ENCODE measurements at regions not wholly inside any gene's neighbourhood (a gene's known extent, or its start where the extent isn't known, plus 50 kb on each side); places are given as distances from the start of the nearest gene placed in this dataset.

GRCh38 chr5:9877488-9877887 lies 247.3 kb upstream of the TAS2R1 start:
- intact Hi-C loops (cut with DNase I), result no loop called here
- DNase-seq (ENCODE audit: low spot score), result no peak

GRCh38 chr5:9876451-9876850 lies 246.3 kb upstream of the TAS2R1 start:
- intact Hi-C loops (cut with DNase I), result no loop called here
- no peak for DNase-seq (ENCODE audit: low spot score)

- intact Hi-C loops (cut with DNase I), result no loop called here
- no peak for DNase-seq (ENCODE audit: low spot score)
Observed at GRCh38 chr5:9869616-9870288, 239.6 kb upstream of the TAS2R1 start.

DNA sequence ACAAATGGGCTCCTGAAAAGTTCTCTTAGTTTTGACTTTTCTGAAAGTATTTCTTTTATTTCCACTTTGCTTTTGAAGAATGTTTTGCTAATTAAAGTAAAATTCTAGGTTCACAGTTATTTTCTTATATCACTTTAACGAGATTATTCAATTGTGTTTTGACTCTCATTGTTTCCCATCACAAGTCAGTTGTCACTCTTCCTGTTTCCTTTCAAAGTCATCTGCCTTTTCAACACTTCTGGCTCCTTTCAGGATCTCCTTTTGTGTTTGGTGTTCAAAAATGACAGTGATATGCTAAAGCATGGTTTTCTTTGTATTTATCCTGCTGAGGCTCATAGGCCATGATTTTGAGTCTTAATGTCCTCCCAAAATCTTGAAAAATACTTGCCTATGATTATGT lies 235.4 kb upstream of the TAS2R1 start:
- intact Hi-C loops (cut with DNase I), result no loop called here
- DNase-seq (ENCODE audit: low spot score), result no peak

GRCh38 chr5:9864791-9865190 lies 234.6 kb upstream of the TAS2R1 start:
- intact Hi-C loops (cut with DNase I), result no loop called here
- no peak for DNase-seq (ENCODE audit: low spot score)

DNA sequence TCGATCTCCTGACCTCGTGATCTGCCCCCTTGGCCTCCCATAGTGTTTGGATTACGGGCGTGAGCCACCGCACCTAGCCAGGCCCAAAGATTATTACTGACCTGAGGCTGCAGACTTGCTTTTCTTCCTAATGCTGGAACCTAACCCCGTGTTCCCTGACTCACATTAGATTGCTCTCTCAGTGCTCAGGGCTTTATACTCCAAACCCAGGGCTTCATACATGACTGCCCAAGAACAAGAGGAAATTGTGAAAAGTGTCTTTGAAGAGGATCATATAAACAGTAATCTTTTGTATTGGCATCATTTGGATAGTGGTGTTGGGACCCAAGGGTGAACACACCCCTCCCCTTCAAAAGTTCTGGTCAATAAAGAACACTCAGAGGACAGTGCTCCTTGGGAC lies 233.3 kb upstream of the TAS2R1 start:
- DNase-seq (ENCODE audit: low spot score), result no peak
- intact Hi-C loops (cut with DNase I), result no loop called here

DNA sequence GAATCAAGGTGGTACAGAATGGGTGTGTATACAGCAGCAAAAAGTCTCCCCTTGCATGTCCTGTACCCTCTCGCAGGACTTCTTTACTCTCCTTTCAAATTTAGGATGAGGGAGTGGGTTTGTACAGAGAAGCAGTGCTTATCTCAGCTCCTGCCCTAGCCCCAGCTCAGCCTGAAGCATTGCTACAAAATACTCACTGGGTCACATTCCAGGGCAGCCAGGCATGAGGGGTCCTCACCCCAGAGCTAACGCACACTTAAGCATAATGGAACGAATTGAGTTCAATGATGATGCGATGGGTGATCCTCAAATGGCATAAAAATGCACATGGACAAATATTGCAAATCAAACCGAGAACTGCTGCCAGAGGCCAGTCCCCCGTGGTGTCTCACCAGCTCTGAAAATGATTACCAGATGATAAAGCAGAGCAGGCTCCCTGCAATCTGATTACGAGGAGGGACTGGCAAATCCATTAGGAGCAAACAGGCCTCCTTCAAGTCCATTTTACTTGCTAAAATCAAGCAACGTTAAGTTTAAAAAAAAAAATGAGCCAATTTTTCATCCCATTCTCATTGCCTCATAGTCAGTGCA lies 231.6 kb upstream of the TAS2R1 start:
- intact Hi-C loops (cut with DNase I), result no loop called here
- no peak for DNase-seq (ENCODE audit: low spot score)

GRCh38 chr5:9859808-9860207 lies 229.7 kb upstream of the TAS2R1 start:
- intact Hi-C loops (cut with DNase I), result no loop called here

GRCh38 chr5:9858043-9858442 lies 227.9 kb upstream of the TAS2R1 start:
- no peak for DNase-seq (ENCODE audit: low spot score)
- intact Hi-C loops (cut with DNase I), result no loop called here

More at GRCh38 chr5:9859808-9860207, 229.7 kb upstream of the TAS2R1 start:
- DNase-seq (ENCODE audit: low spot score), result no peak

DNA sequence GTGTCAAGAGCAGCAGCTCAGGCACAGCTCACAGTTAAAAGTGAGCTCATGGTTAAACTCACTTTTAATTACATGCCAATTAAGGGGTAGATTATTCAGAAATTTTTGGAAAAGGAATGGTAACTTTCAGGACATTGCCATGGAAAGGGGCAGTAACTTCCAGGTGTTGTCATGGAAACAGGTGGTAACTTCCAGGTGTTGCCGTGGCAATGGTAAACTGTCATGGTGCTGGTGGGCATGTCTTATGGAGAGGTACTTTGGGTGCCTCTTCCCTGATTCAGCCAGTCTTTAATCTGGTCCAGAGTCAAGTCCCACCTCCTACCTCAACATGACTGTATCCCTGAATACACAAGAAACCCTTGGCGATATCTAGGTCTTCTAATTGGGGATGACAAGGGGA lies 223.2 kb upstream of the TAS2R1 start:
- intact Hi-C loops (cut with DNase I), result no loop called here
- no peak for DNase-seq (ENCODE audit: low spot score)

DNA sequence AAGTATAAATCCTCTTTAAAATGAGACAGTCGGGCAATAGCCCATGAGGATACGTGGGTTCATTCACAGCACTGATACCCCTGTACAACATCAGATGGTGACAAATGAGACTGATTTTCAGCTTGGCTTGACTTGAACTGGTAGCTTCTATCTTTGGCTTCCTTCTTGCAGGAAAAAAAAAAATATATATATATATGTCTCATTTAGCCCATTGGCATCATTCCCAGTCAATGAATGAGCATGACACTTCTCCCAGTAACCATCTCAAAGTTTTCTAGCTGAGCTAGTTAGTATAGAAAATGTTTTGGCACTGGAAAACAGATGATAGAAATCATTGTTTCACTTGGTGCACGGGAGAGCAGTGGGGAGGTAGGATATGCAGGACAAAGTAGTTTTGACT lies 222.5 kb upstream of the TAS2R1 start:
- intact Hi-C loops (cut with DNase I), result no loop called here
- no peak for DNase-seq (ENCODE audit: low spot score)

- intact Hi-C loops (cut with DNase I), result no loop called here
- no peak for DNase-seq (ENCODE audit: low spot score)
Observed at GRCh38 chr5:9851458-9851857, 221.3 kb upstream of the TAS2R1 start.

- intact Hi-C loops (cut with DNase I), result no loop called here
- no peak for DNase-seq (ENCODE audit: low spot score)
Observed at GRCh38 chr5:9850456-9850855, 220.3 kb upstream of the TAS2R1 start.

DNA sequence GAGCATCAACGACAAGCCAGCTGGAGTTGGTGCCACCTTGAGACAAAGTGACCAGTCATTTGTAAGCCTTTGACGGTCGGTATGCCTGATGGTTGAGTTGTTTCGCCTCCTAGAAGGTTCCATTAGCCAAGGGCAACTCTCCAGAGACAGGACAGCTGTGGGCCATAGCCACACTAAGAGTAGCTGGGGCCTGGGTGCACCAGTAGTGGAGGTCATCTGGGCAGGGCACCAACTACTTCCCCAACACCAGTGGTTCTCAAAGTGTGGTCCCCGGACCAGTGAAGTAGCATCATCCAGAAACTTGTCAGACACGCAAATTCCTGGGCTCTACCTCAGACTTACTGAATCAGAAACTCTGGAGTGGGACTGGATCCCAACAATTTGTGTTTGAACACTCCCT lies 217.5 kb upstream of the TAS2R1 start:
- intact Hi-C loops (cut with DNase I), result no loop called here
- DNase-seq (ENCODE audit: low spot score), result no peak

DNA sequence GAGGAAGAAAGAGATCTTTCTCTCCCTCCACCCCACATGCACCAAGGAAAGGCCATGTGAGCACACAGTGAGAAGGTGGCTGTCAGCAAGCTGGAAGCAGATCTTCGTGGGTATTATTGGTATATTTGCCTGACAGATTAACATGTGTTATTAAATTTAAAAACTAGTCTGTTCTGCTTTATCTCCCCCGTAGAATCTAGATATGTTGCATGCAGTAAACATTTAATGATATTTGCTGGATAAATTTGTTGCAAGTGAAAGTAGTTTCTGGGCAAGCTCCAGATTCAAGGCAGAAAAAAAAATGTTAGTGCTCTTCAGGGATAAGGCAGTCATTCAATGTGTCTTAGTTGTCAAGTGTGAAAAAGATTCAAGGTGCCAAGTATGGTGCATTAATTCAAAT lies 215.0 kb upstream of the TAS2R1 start:
- no peak for DNase-seq (ENCODE audit: low spot score)
- intact Hi-C loops (cut with DNase I), result no loop called here

DNA sequence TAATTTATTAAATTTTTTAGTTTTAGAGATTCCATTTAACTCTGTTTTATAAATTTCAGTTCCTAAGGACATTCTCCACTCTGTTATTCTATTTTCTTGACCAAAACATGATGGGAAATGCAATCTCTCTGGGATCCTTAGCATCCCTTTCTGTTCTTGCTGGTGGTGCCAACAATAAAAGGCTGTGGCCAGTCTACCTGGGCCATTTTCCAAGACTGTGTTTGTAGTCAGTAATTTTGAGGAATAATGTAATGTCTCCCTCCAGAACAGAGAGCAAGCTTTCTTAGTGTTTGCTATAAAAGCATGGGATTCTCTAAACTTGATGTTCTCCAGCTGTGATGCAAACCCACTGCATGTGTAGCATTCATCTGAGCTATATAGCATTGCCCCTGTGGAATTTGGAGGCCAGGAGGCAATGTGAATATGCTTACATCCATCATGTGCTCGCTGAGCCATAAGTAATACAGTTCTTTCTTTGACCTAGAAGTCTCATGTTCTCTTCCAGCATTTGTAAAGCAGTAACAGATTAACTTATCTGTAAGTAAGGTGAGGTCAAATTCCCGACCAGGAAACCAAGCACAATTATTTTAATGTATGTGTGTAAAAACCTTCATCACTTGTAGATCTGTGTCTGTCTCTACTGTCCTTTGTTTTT lies 211.5 kb upstream of the TAS2R1 start:
- DNase-seq (ENCODE audit: low spot score), result no peak
- intact Hi-C loops (cut with DNase I), result no loop called here

DNA sequence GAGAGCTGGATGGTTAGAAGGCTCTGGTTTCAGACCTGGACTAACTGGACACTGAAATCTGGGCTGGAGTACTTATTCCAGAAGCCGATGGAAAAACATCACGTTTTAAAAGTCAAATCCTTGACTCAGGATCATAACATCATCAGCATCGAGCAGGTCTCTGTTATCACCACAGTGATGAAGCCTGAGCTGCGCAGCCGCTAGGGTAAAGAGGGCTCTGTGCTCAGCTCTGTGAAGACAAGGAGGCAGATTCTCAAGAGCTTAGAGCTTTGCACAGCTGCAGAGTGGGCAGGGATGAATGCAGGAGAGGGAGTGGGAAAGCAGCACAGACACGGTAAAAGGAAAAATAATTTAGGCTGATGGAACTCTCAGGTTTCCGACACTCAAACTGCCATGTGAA lies 208.8 kb upstream of the TAS2R1 start:
- intact Hi-C loops (cut with DNase I), result no loop called here
- DNase-seq (ENCODE audit: low spot score), result no peak

DNA sequence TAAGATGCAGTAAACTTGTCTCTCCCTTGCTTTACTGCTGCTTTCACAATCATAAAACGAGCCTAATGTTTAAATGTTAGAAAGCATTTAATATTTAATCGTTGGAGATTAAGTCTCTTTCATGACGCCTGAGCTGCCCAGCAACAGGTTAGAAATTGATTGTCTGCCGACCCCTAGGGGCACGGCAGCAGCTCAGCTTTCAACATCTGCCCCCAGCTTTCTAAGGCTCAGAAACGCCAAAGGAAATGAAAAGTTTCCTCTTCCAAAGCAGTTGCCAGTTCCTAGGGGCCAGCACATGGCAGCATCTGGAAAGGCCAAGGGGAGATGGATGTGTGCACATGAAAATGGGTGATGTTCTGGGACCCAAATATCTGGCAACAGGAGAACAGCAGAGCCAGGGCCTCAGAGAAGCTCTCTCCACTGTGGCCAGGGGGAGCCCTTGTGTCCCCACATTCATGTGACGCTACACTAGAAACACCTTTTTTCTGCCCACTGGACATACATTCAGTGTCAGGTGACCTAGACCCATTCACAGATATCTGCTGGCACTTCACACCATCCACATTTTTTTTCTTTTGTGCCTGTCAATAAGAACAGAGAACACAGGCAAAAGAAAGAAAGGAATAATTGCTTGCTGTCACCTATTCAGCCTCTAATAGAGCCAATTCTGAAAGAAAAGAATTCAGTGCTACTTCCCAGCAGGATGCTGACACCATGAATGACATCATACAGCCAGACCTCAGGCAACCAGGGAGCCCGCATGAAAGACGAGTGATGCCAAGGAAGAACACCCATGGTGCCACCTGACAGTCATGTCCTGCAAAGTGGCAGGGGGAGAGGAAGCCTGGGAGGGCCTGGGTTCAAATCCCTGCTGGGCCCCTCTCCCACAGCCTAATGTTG lies 205.0 kb upstream of the TAS2R1 start:
- no peak for DNase-seq (ENCODE audit: low spot score)

DNA sequence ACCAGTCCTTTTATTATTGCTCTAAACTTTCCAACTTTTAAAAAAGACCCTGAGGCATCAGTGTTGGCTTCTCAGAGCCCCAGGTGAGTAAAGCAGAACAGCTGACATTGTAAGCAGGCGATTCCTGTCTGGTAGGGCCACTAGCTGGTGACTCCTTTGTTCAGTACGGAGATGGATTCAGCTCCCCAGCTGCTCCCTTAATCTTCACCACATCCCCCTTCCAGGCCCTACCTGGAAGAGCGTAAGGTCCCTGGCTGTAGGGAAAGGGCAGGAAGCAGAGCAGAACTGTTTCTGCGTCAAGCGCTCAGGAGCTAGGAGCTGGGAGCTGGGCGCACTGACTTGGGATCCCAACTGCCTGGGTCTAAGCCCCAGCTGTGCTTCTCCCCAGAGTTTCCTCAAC lies 203.7 kb upstream of the TAS2R1 start:
- intact Hi-C loops (cut with DNase I), result no loop called here
- DNase-seq (ENCODE audit: low spot score), result no peak

More for the DNA sequence above, 205.0 kb upstream of the TAS2R1 start:
- intact Hi-C loops (cut with DNase I), result no loop called here

GRCh38 chr5:9832921-9833320 lies 202.8 kb upstream of the TAS2R1 start:
- intact Hi-C loops (cut with DNase I), result no loop called here
- DNase-seq (ENCODE audit: low spot score), result no peak
